ENCODE measurements at regions not wholly inside any gene's neighbourhood (a gene's known extent, or its start where the extent isn't known, plus 50 kb on each side); places are given as distances from the start of the nearest gene placed in this dataset.
"Not testable (repeated sequence)": the region's sequence is repeated elsewhere in the genome, so short reads cannot be mapped to it uniquely, and the experiment has no call there.

DNA sequence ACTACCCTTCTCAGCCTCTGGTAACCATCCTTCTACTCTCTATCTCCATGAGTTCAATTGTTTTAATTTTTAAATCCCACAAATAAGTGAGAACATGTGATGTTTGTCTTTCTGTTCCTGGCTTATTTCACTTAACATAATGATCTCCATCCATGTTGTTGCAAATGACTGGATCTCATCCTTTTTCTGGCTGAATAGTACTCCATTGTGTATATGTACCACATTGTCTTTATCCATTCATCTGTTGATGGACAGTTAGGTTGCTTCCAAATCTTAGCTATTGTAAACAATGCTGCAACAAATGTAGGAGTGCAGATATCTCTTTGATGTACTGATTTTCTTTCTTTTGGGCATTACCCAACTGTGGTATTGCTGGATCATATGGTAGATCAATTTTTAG, 103.0 kb downstream of the CARTPT start:
- DNase-seq (ENCODE audit: low read depth) = not testable (repeated sequence)

DNA sequence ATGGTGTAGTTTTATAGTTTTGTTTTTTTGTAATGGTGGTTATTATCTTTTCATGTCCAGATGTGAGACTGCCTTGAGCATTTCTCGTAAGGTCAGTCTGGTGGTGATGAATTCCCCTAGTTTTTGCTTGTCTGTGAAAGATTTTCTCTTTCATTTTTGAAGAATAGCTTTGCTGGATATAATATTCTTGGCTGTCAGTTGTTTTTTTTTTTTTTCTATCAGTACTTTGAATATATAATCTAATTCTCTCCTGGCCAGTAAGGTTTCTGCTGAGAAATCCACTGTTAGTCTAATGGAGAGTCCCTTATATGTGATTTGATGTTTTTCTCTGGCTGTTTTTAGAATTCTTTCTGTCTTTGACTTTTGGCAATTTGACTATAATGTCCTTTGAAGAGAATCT, 106.9 kb downstream of the CARTPT start:
- no peak for DNase-seq (ENCODE audit: low read depth)

- DNase-seq (ENCODE audit: low read depth) = no peak
Observed at GRCh38 chr5:71828291-71829040, 109.4 kb downstream of the CARTPT start.

- no peak for DNase-seq (ENCODE audit: low read depth)
Observed at GRCh38 chr5:71829206-71829605, 110.1 kb downstream of the CARTPT start.

DNA sequence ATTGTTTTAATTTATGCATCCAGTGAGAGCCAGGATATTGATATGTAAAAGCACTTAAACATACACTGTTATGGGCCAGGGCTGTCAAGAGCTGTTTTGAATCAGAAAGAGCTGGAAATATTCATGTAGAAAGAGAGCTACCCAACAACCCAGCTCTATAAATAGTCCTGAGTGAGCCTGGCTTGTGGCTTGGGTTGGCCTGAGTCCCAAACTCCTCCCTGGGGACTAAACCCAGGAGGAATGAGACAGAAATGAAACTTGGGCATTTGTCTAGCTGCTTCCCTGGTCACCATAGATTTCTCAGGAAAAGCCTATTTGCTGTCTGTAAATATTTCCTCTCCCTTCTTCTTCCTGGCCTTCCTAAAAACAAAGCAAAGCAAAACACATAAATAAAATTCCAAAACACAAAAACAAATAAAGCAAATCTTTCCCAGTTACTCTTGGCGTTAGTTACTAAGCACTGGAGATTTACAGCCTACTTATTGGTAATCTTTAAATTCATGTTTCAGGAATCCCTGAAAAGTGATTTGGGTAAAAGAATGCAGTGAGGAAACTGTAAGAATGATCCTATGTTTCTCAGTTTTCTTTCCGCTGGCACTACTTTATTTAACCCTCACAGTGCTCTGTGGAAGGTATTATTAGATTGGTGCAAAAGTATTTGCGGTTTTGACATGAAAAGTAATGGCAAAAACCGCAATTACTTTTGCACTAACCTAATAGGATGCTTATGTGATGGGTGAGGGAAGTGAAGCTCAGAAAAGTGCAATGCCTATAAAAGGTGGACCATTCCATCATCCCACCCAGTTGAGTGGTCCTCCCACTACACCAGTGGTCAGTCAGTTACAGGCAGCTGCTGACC, 111.8 kb downstream of the CARTPT start:
- no peak for DNase-seq (ENCODE audit: low read depth)

GRCh38 chr5:71832812-71833715, 114.0 kb downstream of the CARTPT start:
- DNase-seq (ENCODE audit: low read depth) = no peak

DNA sequence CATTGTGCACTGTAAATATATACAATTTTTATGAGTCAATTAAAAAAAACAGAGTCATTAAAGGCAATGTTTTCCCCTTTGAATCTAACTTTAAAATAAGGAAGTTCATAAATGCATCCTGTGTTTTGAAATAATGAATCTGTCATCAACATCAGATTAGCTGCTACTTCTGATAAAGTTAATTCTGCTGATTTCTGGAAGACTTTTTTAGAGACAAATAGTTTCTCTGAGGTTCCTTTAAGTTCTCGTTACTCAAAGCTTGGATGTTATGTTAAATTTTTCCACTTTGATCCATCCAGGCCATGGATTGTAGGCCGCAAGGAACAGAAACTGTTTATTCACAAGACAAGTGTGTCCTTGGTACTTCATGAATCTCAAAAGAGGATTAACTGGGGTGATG, 115.5 kb downstream of the CARTPT start:
- DNase-seq (ENCODE audit: low read depth) = no peak

DNA sequence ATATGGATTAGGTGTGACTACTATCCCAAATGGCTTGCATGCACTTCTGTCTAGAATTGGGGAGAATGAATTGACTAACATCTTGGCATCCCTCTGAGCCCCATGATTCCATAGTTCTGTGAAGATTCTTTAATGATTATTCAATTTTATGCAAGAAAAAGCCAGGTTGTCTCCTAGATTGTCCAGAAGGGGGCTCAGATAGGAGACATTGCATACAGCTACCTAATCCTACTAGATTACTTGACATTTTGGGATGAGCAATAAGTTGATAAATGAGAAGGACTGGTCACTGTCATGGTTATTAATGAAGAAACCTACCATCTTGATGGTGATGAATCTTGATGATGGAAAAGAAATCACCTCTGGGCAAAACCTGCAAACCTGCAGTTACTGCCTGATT, 117.0 kb downstream of the CARTPT start:
- DNase-seq (ENCODE audit: low read depth) = no peak

- DNase-seq (ENCODE audit: low read depth) = no peak
Observed at GRCh38 chr5:71836559-71837112, 117.6 kb downstream of the CARTPT start.

GRCh38 chr5:71838286-71838685, 119.2 kb downstream of the CARTPT start:
- DNase-seq (ENCODE audit: low read depth) = no peak

- no peak for DNase-seq (ENCODE audit: low read depth)
Observed at GRCh38 chr5:71839096-71839884, 120.2 kb downstream of the CARTPT start.

DNA sequence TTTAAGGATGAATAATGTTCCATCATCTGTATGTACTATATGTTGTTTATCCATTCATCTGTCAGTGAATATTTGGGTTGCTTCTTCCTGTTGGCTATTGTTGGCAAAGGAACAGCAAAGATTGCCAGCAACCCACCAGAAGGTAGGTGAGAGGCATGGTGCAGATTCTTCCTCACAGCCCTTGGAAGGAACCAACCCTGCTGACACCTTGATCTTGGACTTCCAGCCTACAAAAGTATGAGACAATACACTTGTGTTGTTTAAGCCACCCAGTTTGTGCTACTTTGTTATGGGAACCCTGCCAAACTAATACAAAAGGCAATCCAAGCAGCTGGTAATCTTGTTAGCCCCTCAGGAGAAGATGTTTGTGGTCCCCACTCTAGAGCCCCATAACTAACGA, 122.0 kb downstream of the CARTPT start:
- DNase-seq (ENCODE audit: low read depth) = no peak

GRCh38 chr5:71843111-71843510, 124.0 kb downstream of the CARTPT start:
- no peak for DNase-seq (ENCODE audit: low read depth)

GRCh38 chr5:71844862-71845261, 125.8 kb downstream of the CARTPT start:
- DNase-seq (ENCODE audit: low read depth) = no peak

DNA sequence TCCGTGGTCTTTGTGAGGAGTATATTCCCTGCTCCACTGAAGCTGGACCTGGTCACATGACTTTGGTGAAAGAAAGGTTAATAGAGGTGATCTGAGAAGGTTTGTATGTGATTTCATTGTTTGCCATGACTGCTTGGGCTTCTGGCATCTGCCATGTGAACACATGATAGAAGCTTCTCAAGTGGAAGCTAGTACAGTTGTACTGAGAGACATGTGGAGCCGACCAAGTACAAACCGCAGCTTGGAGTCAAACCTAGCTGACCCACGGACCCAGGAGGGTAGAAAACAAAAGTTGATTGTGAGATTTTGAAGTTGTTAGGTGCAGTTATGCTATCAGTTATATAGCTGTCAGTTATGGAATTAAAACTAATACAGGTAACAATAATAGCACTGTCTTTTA, 140.4 kb downstream of the CARTPT start:
- no peak for DNase-seq (ENCODE audit: low read depth)

DNA sequence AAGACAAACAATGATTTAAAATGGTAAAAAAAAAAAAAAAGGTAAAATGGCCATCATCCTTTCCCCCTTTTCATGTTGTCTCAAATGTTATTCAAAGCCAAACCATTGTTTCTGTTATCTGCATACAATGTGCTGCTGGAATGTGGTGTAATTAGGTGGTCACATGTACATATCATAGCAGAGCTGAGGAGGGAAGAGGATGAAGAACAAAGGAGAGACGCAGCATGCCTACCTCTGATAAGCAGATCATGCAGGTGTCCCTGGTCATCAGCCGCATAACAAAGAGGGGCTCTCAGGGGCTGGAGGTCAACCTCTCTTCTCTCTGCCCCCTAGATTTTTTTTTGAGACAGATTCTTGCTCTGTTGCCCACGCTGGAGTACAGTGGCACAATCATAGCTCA, 141.0 kb downstream of the CARTPT start:
- no peak for DNase-seq (ENCODE audit: low read depth)

DNA sequence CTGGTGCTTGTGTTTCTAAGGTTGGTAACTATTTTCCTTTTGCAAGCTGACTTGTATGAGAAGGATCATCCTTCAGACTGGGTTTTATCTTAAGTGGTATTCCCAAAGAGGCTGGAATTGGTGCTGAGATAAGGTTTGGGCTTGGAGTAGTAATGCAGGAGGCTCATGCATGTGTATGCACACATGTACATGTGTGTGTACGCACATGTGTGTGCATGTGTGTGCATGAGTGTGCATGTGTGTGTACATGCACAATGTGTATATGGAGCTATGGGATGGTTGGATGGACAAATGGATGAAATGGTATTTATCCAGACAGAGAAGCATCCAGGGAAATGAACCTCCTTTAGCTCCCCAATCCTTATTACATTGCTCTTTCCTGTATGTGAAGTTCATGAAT, 142.6 kb downstream of the CARTPT start:
- no peak for DNase-seq (ENCODE audit: low read depth)

DNA sequence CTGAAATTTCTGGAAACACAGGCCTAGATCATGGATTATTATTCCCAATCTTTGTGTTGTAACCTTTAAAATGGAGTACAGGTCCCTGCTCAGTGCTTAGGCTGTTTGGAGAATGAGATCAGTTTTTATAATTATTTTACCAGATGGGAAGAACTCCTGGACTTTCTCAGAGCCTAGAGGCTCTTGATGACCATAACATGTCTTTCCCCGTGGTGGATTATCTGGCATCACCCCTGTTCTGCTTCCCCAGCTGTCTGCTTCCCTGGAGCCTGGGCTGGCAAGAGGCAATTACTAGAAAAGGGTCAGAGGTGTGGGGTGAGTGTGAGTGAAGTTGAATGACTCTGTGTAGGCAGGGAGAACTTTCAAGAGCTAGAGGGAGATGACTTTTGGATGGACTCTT, 143.0 kb downstream of the CARTPT start:
- no peak for DNase-seq (ENCODE audit: low read depth)

DNA sequence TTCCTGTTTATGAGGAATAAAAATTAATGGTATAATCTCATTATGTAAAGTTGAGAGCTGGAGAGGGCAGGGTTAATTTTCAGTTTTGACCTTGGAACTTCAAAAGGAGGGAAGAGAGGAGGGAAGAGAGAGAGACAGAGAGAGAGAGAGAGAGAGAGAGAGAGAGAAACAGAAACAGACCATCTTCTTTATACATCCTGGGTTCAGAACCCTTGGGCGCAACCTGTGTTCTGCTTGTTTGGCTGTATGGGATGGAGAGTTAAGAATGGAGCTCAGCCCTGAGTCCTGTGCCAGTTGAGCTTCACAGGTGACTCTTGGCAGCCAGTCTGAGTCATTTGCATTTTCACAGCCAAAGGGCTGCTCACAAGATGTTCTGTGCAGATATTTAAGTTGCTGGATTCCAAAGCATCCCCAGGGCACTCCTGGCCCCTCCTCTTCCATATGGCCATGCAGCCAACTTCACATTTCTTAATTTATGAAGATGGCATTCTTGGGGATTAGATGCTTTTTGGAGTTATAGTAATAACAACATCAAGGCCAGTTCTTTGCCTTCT, 143.5 kb downstream of the CARTPT start:
- no peak for DNase-seq (ENCODE audit: low read depth)

DNA sequence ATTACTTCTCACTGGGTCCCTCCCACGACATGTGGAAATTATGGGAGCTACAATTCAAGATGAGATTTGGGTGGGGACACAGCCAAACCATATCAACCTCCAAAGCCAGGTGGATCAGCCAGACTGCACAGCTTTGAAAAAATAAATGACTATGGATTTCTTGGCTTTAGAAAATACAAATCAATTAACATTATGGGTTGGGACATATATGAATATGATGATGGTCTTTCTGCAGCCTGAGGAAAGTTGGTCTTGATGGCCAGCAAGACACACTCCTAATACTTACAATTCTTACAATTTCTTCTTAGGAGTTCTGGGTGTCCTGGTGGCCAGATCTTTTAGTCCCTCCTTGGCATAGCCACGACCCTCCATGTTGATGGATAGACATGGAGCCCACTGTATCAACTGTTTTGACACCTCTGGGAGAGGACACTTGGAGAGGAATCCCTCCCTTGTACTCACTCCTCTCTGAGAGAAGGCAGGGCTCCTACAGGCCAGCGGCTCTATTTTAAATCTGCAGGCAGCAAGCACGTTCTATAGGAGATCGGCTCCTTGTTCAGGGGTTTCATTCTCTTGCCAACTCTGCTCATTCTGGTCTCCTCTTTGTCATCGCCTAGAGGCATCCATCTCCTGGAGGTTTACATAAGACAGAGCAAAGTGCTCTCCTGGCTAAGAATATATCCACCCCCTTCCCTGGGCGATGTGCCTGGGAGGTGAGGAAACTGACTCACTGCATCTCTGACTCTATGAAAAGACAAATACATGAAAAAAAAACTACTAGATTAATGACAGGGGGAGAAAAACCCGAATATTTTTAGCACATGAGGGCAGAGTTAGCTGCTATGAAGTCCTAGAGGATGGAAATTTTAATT, 145.9 kb downstream of the CARTPT start:
- DNase-seq (ENCODE audit: low read depth) = no peak

Measured in stimulated activated CD8-positive, alpha-beta memory T cell treated with anti-CD3 and anti-CD28 coated beads, Interleukin-12 subunit alpha, Interleukin-12 subunit beta, amount 100 ng/mL, for 1 hour (primary cell).